NCI-H128 (cell line): ENCODE measurements at regions not wholly inside any gene's neighbourhood (a gene's known extent, or its start where the extent isn't known, plus 50 kb on each side); places are given as distances from the start of the nearest gene placed in this dataset.
"Not testable (repeated sequence)": the region's sequence is repeated elsewhere in the genome, so short reads cannot be mapped to it uniquely, and the experiment has no call there.

Source experiments
- DNase-seq: peaks from one replicate; lab custom pipeline; 2025; ENCODE audit not compliant: unreplicated experiment; lab: John Stamatoyannopoulos, UW

DNA sequence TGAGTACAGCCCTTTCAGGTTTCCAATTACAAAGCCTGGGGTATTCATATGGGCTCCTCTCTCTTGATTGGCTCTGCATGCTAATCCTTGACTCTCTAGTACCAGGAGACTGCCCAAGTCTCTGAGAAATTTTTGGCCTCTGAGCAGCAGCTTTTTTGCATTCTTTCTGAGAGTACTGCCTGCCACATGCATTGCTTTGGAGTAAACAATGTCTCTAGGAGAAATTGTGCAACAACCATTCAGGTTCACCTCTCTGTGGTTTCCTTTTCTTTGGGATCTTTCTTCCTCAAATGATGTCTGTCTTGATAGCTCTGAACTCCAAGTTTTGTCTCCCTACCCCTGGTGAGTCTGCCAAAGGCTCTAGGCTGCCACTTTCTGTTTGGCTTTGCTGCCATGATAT, 115.8 kb upstream of the SETBP1 start:
- no peak for DNase-seq

DNA sequence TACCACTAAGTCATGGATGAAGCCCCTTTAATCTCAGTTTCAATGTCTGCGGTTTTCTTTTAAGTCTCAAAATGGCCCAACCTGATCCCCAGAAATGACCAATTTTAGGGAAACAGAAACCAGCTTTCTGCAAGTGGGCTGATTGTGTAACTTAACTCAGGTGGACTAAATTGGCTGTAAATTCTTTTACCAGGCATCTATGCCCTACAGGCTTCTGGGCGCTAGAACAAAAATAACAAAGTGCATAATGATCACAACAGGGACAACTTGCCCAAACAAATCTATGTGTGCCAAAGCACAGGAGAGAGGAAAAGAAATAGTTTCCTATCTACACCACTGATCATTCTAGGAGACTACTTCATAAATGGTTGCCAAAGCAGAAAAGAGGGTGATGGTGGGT, 112.3 kb upstream of the SETBP1 start:
- no peak for DNase-seq

DNA sequence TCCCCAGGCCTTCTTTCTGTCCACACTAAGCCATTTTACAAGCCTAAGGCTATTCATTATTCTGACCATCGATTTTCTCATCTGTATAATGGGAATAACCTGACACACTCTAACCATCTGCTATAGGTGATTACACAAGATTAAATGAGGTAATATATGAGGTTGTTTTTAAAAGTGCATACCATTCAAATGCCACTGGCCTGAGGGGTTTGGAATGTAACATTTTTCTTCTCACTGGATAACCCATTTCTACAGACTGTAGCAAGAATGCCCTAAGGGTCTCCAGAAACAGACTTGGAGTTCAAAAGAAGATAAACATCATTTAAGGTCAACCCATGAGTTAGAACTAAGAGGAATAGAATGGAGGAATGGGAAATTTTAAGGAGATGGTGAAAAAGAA, 111.7 kb upstream of the SETBP1 start:
- DNase-seq: no peak

DNA sequence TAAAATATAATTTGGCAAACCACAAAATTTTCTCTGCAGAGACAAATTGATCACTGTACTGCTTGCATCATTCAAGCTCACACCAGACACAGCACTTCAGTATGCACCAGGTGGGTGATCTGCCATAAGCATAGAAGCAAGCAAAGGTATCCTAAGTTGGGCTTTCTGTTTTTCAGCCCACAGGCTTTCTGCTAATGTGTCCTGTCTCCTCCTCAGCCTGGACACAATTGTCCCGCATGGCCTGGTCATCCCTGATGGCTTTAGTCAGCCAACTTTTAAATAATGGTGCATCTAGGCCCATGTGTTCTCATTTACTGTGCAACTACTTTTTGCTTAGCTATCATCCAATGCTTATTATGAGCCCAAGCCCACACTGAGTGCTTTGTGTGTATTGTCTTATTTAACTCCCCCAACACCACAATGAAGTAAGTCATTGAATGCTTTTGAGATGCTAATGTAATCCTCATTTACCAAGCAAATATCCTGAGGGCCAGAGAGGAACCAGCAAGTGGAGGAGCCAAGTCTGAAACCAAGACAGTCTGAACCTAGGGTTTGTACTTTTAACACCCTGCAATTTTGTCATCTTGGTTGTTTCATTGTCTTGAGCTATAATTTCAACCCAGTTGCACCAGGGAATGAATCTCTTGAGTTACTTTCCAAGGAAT, 111.2 kb upstream of the SETBP1 start:
- DNase-seq: no peak

DNA sequence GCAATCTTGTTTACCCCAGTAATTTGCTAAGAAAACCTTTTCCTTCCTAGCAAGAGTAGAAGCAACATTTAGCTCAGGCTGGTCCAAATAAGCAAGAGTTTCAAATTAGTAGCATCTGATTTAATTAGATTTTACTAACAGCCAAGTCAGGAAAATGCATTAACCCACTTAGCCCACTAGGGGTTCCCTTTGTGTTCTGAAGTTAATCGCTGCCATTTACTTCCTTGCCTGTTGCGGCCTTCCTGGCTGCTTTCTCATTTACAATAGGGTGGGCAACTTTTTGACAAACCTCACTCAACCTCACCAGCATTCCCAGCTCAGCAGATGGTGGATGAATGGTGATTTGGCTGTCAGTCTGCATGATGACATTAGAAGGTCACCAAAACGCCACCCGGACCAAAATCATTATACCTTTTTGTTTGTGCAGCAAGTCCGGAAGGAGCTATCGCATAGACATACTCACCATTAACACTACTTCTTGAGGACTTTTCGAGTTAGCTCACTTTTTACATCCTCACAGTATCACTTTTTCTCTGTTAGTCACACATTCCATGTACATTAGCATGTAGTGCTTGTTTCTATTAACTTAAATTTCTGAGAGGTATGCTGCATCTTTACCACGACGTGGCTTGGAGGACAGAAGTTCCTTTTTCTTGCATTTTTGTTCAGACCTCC, 101.5 kb upstream of the SETBP1 start:
- DNase-seq: no peak

DNA sequence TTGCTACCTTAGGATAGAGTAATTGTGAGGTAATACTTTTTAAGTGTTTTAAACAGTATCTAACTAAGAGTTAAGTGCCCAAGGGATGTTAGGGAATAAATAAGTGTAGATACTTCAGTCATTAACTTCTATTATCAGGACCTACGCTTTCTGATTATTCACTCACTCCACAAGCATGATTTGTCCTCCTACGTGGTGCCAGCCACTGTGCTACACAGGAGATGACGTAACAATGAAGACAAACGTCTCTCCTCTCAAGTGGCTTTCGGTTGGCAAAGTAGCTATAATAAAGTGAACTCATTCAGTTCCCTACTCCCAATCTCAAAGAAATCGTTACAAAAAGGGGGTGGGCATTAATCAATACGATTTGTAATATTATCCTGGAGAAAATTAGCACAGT, 100.9 kb upstream of the SETBP1 start:
- no peak for DNase-seq

DNA sequence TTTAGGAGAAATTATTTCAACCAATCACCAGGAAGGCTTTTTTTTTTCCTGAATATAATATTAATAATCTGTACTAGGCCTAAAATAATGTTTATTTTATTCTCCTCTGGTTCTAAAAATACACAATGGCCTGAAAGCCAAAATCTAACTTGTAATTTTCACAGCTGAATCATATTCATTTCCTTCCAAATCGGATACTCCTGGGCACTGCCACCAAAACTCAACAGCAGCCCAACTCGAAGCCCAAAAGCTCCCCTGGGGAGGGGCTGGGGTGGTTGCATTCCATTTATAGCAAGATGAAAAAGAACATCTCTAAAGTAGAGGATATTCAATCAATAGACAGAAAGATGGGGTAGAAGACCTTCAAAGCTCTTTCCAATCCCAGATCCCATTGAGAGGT, 100.5 kb upstream of the SETBP1 start:
- no peak for DNase-seq

DNA sequence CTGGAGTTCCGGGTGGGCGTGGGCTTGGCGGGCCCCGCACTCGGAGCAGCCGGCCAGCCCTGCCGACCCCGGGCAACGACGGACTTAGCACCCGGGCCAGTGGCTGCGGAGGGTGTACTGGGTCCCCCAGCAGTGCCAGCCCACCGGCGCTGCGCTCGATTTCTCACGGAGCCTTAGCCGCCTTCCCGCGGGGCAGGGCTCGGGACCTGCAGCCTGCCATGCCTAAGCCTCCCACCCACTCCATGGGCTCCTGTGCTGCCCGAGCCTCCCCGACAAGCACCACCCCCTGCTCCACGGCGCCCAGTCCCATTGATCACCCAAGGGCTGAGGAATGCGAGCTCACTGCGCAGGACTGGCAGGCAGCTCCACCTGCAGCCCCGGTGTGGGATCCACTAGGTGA, 99.9 kb upstream of the SETBP1 start:
- not testable (repeated sequence) for DNase-seq

DNA sequence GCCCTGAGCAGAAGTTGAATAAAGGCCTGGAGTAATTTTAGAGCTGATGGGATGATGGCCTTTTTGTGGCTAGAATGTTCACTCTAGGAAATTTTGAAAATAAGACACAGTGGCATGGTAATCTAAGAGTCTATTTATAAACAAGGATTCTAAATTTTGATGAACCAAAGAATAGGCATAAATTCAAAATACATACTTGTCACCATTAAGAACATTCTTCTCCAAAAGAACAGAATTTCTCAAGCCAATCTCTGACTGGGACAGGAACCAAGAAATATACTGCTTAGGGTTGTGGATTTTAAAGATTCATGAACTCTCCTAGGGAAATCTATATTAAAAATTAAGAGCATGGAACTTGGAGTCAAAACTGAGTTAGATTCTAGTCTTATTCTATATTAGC, 98.2 kb upstream of the SETBP1 start:
- DNase-seq: no peak

DNA sequence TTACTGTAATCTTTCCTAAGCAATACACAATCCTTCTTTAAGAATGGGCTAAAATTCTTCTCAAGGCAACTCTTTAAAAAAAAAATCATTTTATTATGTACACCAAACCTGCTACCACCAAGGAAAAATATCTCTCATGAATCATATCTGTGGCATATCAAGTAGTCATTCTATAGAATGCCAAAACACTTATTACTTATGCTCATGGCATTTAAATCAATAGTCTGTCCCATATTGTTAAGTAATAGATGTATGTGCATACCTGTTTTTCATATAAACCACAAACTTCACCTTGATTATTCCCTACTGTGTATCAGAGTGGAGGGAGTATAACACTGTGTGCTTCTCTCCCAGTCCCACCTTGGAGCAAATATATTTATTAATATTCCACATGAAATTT, 95.8 kb upstream of the SETBP1 start:
- DNase-seq: no peak

DNA sequence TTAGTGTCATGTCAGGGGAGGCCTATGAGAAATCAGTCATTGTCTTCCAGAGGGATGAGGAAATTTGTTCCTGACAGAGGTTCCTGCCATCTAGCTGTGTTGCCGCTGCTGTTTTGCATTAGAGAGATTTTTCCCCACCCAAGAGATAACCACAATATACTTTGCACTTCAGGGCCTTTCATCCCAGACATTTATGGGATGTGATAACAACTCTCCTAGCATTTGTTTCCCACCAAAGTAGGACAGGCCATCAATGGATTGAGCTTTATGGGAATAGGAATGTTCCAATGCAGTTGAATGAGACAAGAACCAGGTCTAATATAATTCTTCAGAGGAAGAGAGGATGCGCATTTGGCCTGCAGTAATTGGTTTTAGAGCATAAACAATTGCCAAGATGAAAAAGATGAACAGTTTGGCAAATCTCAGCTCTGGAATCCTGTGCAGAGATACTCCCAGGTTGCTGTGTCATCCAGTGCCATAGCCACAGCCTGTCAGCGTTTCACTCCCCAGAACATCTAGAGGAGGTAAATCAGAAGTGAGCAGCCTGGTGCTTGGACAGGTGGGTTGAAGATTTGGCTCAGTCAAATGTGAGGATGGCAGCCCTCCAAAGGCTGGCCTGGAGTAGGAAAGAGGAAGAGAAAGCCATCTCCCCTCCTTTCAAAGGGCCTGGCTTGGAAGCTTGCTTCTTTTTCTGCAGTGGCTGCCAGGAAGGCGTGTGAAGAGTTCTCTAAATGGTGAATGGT, 93.7 kb upstream of the SETBP1 start:
- DNase-seq: no peak

DNA sequence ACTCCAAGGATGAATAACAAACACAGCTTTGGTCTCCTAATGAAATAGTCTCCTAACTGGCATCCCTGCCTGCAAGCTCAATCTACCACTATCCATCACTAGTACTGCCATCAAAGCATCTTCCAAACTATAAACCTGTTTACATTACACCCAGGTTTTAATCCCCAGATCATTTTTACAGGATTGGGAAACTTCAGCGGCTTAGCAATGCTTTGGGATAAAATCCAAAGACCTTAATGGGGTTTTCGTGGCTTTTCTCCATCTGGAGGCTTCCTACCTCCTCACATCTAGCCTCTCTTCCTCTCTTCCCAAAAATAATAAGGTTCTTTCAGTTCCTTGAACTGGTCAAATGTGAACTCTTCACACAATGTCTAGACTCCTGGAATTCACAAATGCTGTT, 92.2 kb upstream of the SETBP1 start:
- DNase-seq: no peak

DNA sequence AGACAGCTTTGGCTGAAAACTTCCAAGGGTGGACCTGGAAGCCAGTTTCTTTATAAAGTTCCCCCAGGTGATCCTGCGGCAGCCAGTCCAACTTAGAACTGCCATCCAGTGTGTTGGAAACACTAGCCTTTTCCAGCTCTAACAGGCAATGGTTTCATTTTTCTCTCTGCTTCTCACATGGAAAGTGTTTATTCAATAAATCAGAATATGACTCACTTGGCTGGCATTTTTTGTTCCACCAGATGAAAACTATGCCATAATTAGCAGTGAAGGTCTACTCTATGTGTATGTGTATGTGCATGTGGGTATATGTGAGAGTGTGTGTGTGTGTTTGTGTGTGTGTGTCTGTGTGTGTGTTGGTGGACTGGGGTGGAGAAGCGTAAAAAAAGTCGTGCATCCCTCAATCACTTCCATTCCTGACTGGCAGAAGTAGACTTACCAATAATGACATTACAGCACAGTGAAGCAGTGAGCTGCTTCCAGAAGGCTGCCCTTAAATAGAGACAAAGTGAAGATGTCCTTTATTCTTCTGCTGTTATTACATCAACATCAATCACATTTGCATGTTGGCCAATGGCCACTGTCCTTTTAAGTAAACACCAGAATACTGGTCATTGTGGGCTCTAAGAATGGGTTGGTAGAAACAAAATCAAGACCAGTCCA, 90.9 kb upstream of the SETBP1 start:
- no peak for DNase-seq

DNA sequence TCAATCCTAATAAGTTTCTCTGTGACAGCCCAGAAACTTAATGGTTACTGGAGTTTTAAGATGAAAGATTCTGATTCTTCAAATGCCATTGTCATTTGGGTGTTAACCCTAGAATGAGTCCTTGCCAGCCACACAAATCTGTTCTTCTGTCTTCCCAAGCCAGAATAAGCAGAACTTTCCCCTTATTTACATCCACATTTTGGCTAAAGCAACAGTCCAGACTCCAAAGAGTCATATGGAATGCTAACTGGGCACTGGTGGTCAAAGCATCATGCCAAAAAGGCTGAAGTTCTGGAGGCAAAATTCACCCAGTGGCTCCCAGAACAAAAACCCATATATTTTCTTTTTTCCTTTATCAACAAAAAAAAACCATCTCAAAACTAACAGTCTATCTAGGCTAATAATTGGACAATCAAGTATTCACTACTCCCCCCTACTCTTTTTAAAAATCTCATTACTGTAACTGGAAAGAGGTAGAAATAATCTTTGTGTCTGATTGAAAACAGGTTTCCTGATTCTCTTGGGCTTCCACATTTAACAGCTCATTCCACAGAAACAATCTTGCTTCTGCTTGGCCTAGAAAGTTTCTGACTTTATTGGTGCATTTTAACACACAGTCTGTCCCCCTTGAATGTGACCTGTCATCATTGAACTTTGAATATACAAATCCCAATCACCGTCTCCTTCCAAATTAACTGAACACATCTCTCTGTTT, 89.6 kb upstream of the SETBP1 start:
- DNase-seq: no peak

DNA sequence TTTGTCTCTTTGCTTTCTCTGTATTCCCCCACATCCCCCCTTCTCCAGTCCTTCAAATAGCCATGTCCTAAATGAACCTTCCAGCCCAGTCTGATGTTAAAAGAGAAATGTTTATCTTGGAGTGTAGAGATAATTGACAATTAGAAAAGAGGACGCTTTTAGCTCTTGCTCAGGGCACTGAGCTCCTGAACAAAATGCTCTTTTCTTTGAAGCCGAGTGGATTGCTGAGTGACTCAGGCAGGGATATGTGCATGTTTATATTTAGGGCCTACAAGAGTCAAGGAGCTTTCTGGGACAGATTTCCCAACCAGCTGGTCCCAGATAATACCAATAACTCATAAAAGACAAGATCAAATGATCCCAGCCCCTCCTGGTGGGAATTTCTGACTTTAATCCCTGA, 88.0 kb upstream of the SETBP1 start:
- DNase-seq: no peak

DNA sequence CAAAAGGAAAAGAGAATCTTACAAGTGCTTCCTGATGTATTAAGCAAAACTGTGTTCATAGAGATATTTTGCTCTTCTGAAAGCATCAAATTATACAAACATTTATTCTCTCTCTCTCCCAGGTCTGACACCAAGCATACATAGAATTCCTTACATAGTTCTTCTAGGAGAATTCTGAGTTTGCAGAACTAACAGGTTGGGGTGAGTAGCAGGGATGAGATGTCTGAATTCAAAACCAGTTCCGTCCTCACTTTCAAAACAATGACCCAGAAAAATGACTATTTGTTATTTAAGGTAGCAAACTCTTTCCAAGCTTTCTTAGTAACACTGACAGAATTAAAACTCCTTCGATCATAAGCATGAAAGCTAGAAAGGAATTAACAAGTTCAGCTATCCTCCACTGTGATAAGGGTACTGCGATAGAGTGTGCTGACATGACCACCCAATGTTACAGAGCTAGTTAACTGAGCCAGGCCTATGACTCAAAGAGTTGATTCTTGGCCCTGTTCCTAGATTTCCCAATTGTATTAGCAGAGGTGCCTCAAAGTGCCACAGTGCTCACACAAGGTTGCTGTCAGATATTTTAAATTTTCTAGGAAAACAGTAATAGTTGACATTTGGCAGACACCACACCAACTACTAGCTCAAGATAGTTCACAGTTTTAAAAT, 85.8 kb upstream of the SETBP1 start:
- no peak for DNase-seq

DNA sequence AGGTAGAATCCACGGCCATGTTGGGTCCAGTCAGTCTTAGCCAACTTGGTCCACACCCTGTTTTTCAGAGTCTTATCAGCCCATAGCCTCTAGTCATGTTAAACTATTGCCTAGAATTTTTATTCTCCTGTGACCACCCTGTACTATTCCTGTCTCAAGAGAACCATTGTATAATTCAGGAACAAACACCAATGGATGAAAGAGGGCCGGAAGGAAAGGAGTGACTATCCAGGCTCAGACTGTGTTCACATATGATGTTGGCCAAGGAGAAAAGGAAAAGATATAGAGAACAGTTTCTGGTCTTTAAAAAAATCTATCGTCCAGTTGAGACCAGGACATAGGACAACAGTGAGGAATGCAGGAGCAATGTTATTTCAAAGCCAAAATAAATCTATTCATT, 82.9 kb upstream of the SETBP1 start:
- no peak for DNase-seq

DNA sequence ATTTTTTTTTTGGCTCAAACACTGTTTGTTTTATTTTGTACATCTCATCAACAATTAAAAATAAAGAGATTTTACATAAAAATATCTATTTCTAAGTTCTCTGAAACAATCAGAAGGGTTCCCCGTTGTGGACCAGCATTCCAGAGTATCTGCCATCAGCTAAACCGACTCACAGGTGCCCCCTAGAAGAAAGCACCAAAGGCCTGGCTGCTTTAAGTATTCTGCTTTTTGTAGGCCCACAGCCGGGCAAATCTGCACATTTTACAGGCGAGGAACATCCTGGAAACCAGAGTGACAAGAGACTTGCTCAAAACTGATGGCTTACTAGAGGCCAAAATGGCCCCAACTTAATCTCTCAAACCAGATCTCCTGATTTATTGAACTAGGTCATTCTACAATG, 82.2 kb upstream of the SETBP1 start:
- DNase-seq: no peak

DNA sequence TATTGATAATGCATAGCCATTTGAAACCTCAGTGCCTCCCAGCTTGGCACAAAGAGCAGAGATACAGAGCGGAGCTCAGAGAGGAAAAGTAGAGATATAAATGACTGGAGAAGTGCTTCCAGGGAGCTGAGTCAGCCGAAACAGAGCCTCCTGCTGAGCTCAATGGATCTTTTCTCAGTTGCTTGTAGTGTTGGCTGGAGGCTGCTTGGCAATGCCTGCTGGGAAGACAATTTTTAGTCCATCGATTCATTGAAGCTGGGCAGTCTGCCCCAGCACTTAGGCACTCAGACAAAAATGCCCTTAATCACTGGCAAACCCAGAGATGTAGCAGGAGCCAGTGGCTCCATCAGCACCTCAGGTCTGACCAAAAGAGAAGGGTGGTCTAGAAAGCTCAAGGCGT, 81.3 kb upstream of the SETBP1 start:
- no peak for DNase-seq

DNA sequence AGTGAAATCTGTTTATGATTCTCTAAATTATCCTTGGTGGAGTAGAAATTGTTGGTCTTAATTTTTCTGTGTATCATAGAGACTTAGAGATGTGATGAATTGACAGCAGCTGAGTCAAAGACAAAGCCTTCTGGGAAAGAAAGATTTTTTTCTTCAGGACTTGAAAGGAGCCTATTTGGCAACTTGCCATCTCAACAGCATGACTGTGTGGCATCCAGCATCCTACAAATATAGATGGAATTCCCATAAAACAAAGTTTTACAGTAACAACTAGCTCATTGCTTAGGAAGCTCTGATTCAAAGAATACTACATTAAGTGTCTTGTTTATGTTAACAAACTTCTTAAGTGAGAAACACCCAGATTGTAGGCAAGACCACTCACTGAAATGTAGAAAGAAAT, 79.2 kb upstream of the SETBP1 start:
- no peak for DNase-seq

DNA sequence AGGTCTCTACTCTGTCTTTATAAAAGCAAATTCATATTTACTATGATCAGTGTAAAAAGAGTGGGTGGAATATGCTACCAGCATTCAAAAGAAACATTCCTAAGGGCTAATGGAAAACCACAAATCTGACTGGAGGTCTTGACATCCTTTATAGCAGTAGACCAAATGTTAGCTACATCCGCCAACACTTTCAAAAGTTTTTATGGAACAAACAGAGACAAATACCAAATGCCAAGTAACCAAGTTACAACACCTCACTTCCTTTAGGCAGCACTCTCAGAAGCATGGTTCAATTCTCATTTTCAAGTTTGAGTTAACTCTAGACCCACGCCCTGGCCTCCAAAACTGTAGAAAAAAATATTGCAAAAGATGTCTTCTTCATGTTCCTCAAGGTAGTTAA, 78.3 kb upstream of the SETBP1 start:
- DNase-seq: no peak
